GM23338 (cell line): ENCODE measurements at regions not wholly inside any gene's neighbourhood (a gene's known extent, or its start where the extent isn't known, plus 50 kb on each side); places are given as distances from the start of the nearest gene placed in this dataset.

Experiments used
- ATAC-seq: fragments of 200-7000 bp; cut with Tn5 transposase; 3 replicates; pipeline ENCODE4 v1.9.1; 2020
- DNase-seq: peaks from one replicate; pipeline ENCODE4 v3.0.0-alpha.2; 2015; ENCODE audit warnings: low spot score
- H2AFZ ChIP-seq: fragments of 200-600 bp; sonication (generic); 2 replicates; pipeline ENCODE4 v1.8.0; 2016; ENCODE audit warnings: antibody characterized with exemption, mild to moderate bottlenecking, moderate library complexity
- H3F3A ChIP-seq: fragments of 200-600 bp; sonication (generic); replicated peaks from 2 replicates; pipeline ENCODE4 v1.8.0; 2017; ENCODE audit warnings: antibody characterized with exemption, mixed run types, low read depth
- H3K27ac ChIP-seq: fragments of 200-600 bp; sonication (generic); 2 replicates; pipeline ENCODE4 v1.6.1; 2016; ENCODE audit warnings: low read depth
- H3K27me3 ChIP-seq: fragments of 200-600 bp; sonication (generic); 2 replicates; pipeline ENCODE4 v1.8.0; 2016; ENCODE audit warnings: mild to moderate bottlenecking, mixed run types, moderate library complexity; ENCODE audit not compliant: insufficient read depth
- H3K36me3 ChIP-seq: fragments of 200-600 bp; sonication (generic); 2 replicates; pipeline ENCODE4 v1.8.0; 2016; ENCODE audit warnings: mild to moderate bottlenecking; ENCODE audit not compliant: insufficient read depth
- H3K4me1 ChIP-seq: fragments of 200-600 bp; sonication (generic); 2 replicates; pipeline ENCODE4 v1.8.0; 2016; ENCODE audit warnings: mild to moderate bottlenecking, moderate library complexity; ENCODE audit not compliant: insufficient read depth
- H3K4me2 ChIP-seq: fragments of 200-600 bp; sonication (generic); 2 replicates; pipeline ENCODE4 v1.7.1; 2017; ENCODE audit warnings: mixed run types
- H3K4me3 ChIP-seq: fragments of 200-600 bp; sonication (generic); 2 replicates; pipeline ENCODE4 v1.6.1; 2016; ENCODE audit warnings: mixed run types
- H3K79me2 ChIP-seq: fragments of 200-600 bp; sonication (generic); replicated peaks from 2 replicates; pipeline ENCODE4 v1.8.0; 2017; ENCODE audit warnings: mild to moderate bottlenecking; ENCODE audit not compliant: insufficient read depth
- H3K9me2 ChIP-seq: fragments of 200-600 bp; sonication (generic); 2 replicates; pipeline ENCODE4 v1.8.0; 2017; ENCODE audit not compliant: insufficient read depth
- H4K20me1 ChIP-seq: fragments of 200-600 bp; sonication (generic); replicated peaks from 2 replicates; pipeline ENCODE4 v1.8.0; 2017; ENCODE audit warnings: mild to moderate bottlenecking; ENCODE audit not compliant: insufficient read depth
- H3K27ac Mint-ChIP-seq: 2 replicates; pipeline ENCODE4 v1.8.0; 2020; ENCODE audit warnings: inconsistent platforms, mild to moderate bottlenecking, moderate library complexity, mixed read lengths
- H3K27me3 Mint-ChIP-seq: 3 replicates; pipeline ENCODE4 v1.8.0; 2022; ENCODE audit warnings: low read depth, mild to moderate bottlenecking, moderate library complexity, mixed read lengths, inconsistent platforms; ENCODE audit not compliant: insufficient read depth, poor library complexity
- H3K36me3 Mint-ChIP-seq: 3 replicates; pipeline ENCODE4 v1.8.0; 2021; ENCODE audit warnings: low read depth, mild to moderate bottlenecking, inconsistent platforms, moderate library complexity, mixed read lengths
- H3K4me1 Mint-ChIP-seq: 3 replicates; pipeline ENCODE4 v1.8.0; 2020; ENCODE audit warnings: mild to moderate bottlenecking, inconsistent platforms, mixed read lengths
- H3K4me3 Mint-ChIP-seq: 3 replicates; pipeline ENCODE4 v1.8.0; 2021; ENCODE audit warnings: moderate library complexity, mild to moderate bottlenecking, inconsistent platforms, mixed read lengths
- H3K9me3 Mint-ChIP-seq: 3 replicates; pipeline ENCODE4 v1.8.0; 2020; ENCODE audit warnings: moderate library complexity, mild to moderate bottlenecking, inconsistent platforms, mixed read lengths
- CREB1 ChIP-seq: fragments of 250-450 bp; sonication (Bioruptor Pico); IDR thresholded peaks from 2 replicates; pipeline ENCODE4 v1.5.0; 2020; ENCODE audit warnings: low read depth, mild to moderate bottlenecking, moderate library complexity
- CTCF ChIP-seq, 2 experiments: fragments of 200-600 bp in 1 of 2; sonication (generic) in 1 of 2; conservative IDR thresholded peaks; 2 replicates each; pipeline versions ENCODE4 v1.5.1 to v1.6.1; 2016 to 2017; ENCODE audit warnings: antibody characterized with exemption in 2 of 2, low read depth in 2 of 2, mild to moderate bottlenecking in 2 of 2, moderate library complexity in 1 of 2
- EZH2phosphoT487 ChIP-seq: fragments of 200-600 bp; sonication (generic); IDR thresholded peaks from one replicate; pipeline ENCODE4 v1.8.1; 2018; ENCODE audit warnings: antibody characterized with exemption; ENCODE audit not compliant: unreplicated experiment
- NANOG ChIP-seq: IDR thresholded peaks from 2 replicates; pipeline ENCODE4 v1.6.1; 2016; ENCODE audit warnings: antibody characterized with exemption, borderline replicate concordance
- REST ChIP-seq: IDR thresholded peaks from one replicate; pipeline ENCODE4 v1.6.1; 2018; ENCODE audit warnings: antibody characterized with exemption; ENCODE audit not compliant: unreplicated experiment
- ZNF114 ChIP-seq: fragments of 250-450 bp; sonication (Bioruptor Pico); IDR thresholded peaks from 2 replicates; pipeline ENCODE4 v1.5.0; 2020; ENCODE audit warnings: mild to moderate bottlenecking, moderate library complexity
- ZNF331 ChIP-seq: fragments of 250-450 bp; sonication (Bioruptor Pico); IDR thresholded peaks from 2 replicates; pipeline ENCODE4 v1.5.0; 2020; ENCODE audit warnings: low read depth, mild to moderate bottlenecking, moderate library complexity

GRCh38 chr10:71059054-71059818 is 153.1 kb upstream of the UNC5B start:
- Histone ChIP-seq H3K4me3 (no peak overlapping the region), H3K36me3 (no peaks in the 10 kb centered on the region), H3F3A (no peaks in the 10 kb centered on the region), H3K4me2 (no peak overlapping the region), H3K4me1 (no peaks in the 10 kb centered on the region), H3K27ac (no peak overlapping the region), H3K79me2 (no peaks in the 10 kb centered on the region), H3K27me3 (no peaks in the 10 kb centered on the region), H4K20me1 (no peaks in the 10 kb centered on the region), H3K9me2 (no peaks in the 10 kb centered on the region), H2AFZ (no peak overlapping the region)
- Mint-ChIP-seq H3K4me3 (no peak overlapping the region), H3K27ac (no peak overlapping the region), H3K9me3 (no peaks in the 10 kb centered on the region), H3K36me3 (no peaks in the 10 kb centered on the region), H3K27me3 (peaks cover 12% of the 10 kb centered on the region), H3K4me1 (peaks cover 9% of the 10 kb centered on the region)
- ATAC-seq, result no peak
- no peak for TF ChIP-seq CTCF (conservative IDR thresholded peaks at IDR 0.05; ENCODE audit: low read depth in 2 of 2)
- no peak for TF ChIP-seq NANOG
- no peak for TF ChIP-seq ZNF331 (CRISPR knock-in tag)
- no peak for TF ChIP-seq REST
- DNase-seq, result peak; percentile 28

- Mint-ChIP-seq H3K4me3 (no peak overlapping the region), H3K9me3 (no peaks in the 10 kb centered on the region), H3K27ac (no peak overlapping the region), H3K4me1 (peaks cover 13% of the 10 kb centered on the region), H3K36me3 (no peaks in the 10 kb centered on the region), H3K27me3 (peaks cover 14% of the 10 kb centered on the region)
- H3K27me3 ChIP-seq, result no peaks in the 10 kb centered on the region
- H3K4me3 ChIP-seq, result no peak overlapping the region
- H3K79me2 ChIP-seq, result no peaks in the 10 kb centered on the region
- no peak overlapping the region for H2AFZ ChIP-seq
- no peaks in the 10 kb centered on the region for H3K4me1 ChIP-seq
- H4K20me1 ChIP-seq, result no peaks in the 10 kb centered on the region
- no peaks in the 10 kb centered on the region for H3K9me2 ChIP-seq
- ATAC-seq, result no peak
- no peaks in the 10 kb centered on the region for H3F3A ChIP-seq
- no peak overlapping the region for H3K27ac ChIP-seq
- no peak overlapping the region for H3K4me2 ChIP-seq
- no peaks in the 10 kb centered on the region for H3K36me3 ChIP-seq
- DNase-seq, result no peak
- TF ChIP-seq EZH2phosphoT487 (no peak), ZNF114 (CRISPR knock-in tag) (no peak), REST (no peak), CREB1 (no peak)
Observed at GRCh38 chr10:71059943-71060342, 152.4 kb upstream of the UNC5B start.
